ENCODE measurements at regions not wholly inside any gene's neighbourhood (a gene's known extent, or its start where the extent isn't known, plus 50 kb on each side); places are given as distances from the start of the nearest gene placed in this dataset.

- Histone ChIP-seq H3K9ac (ENCODE audit: low read depth, low read length) (no peak overlapping the region), H3K4me3 (ENCODE audit: low read depth in 1 of 2, low read length in 2 of 2) (no peak overlapping the region), H3K9me3 (ENCODE audit: insufficient read depth, low read length, severe bottlenecking) (no peaks in the 10 kb centered on the region), H2AFZ (ENCODE audit: low read depth, low read length) (no peak overlapping the region), H4K20me1 (ENCODE audit: insufficient read depth, low read length) (no peaks in the 10 kb centered on the region), H3K4me2 (ENCODE audit: insufficient read depth, low read length) (no peak overlapping the region), H3K79me2 (ENCODE audit: insufficient read depth, low read length) (no peaks in the 10 kb centered on the region), H3K27ac (ENCODE audit: low read length) (no peak overlapping the region), H3K4me1 (ENCODE audit: insufficient read depth, low read length) (no peaks in the 10 kb centered on the region), H3K27me3 (ENCODE audit: insufficient read depth, low read length, poor library complexity) (no peaks in the 10 kb centered on the region), H3K36me3 (ENCODE audit: insufficient read depth, low read length) (no peaks in the 10 kb centered on the region)
- ATAC-seq (ENCODE audit: insufficient read depth, low read depth) (no peak), DNase-seq (no peak)
- TF ChIP-seq, protein P1, sequence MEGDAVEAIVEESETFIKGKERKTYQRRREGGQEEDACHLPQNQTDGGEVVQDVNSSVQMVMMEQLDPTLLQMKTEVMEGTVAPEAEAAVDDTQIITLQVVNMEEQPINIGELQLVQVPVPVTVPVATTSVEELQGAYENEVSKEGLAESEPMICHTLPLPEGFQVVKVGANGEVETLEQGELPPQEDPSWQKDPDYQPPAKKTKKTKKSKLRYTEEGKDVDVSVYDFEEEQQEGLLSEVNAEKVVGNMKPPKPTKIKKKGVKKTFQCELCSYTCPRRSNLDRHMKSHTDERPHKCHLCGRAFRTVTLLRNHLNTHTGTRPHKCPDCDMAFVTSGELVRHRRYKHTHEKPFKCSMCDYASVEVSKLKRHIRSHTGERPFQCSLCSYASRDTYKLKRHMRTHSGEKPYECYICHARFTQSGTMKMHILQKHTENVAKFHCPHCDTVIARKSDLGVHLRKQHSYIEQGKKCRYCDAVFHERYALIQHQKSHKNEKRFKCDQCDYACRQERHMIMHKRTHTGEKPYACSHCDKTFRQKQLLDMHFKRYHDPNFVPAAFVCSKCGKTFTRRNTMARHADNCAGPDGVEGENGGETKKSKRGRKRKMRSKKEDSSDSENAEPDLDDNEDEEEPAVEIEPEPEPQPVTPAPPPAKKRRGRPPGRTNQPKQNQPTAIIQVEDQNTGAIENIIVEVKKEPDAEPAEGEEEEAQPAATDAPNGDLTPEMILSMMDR (IDR thresholded peaks at IDR 0.05; ENCODE audit: borderline replicate concordance, extremely low read depth, low read length, poor library complexity, severe bottlenecking), result no peak
- TF ChIP-seq EZH2 (IDR thresholded peaks at IDR 0.05; ENCODE audit: borderline replicate concordance, low read depth, low read length, severe bottlenecking), result no peak
Observed at GRCh38 chr2:172181840-172182239, 79.1 kb upstream of the DLX2 start.

DNA sequence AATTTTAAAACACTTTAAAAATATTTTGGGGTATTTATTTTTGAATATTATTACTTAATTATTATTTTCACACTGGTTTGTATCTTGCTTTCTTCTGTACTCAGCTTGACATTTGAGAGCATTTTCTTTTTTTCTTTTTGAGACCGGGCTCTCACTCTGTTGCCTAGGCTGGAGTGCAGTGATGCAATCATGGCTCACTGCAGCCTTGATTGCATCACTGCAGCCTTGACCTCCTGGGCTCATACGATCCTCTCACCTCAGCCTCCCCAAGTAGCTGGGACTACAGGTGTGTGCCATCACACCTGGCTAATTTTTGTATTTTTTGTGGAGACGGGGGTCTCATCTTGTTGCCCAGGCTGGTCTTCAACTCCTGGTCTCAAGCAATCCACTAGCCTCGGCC, 79.9 kb upstream of the DLX2 start:
- TF ChIP-seq, protein P1 (IDR thresholded peaks at IDR 0.05; ENCODE audit: borderline replicate concordance, extremely low read depth, low read length, poor library complexity, severe bottlenecking), result no peak
- no peak for TF ChIP-seq EZH2 (IDR thresholded peaks at IDR 0.05; ENCODE audit: borderline replicate concordance, low read depth, low read length, severe bottlenecking)
- Histone ChIP-seq H4K20me1 (ENCODE audit: insufficient read depth, low read length) (no peaks in the 10 kb centered on the region), H3K4me2 (ENCODE audit: insufficient read depth, low read length) (no peak overlapping the region), H2AFZ (ENCODE audit: low read depth, low read length) (no peak overlapping the region), H3K4me3 (ENCODE audit: low read depth in 1 of 2, low read length in 2 of 2) (no peak overlapping the region), H3K27me3 (ENCODE audit: insufficient read depth, low read length, poor library complexity) (no peaks in the 10 kb centered on the region), H3K9ac (ENCODE audit: low read depth, low read length) (no peak overlapping the region), H3K79me2 (ENCODE audit: insufficient read depth, low read length) (no peaks in the 10 kb centered on the region), H3K9me3 (ENCODE audit: insufficient read depth, low read length, severe bottlenecking) (no peaks in the 10 kb centered on the region), H3K27ac (ENCODE audit: low read length) (no peak overlapping the region), H3K4me1 (ENCODE audit: insufficient read depth, low read length) (no peaks in the 10 kb centered on the region), H3K36me3 (ENCODE audit: insufficient read depth, low read length) (no peaks in the 10 kb centered on the region)
- DNase-seq (no peak), ATAC-seq (ENCODE audit: insufficient read depth, low read depth) (no peak)

DNA sequence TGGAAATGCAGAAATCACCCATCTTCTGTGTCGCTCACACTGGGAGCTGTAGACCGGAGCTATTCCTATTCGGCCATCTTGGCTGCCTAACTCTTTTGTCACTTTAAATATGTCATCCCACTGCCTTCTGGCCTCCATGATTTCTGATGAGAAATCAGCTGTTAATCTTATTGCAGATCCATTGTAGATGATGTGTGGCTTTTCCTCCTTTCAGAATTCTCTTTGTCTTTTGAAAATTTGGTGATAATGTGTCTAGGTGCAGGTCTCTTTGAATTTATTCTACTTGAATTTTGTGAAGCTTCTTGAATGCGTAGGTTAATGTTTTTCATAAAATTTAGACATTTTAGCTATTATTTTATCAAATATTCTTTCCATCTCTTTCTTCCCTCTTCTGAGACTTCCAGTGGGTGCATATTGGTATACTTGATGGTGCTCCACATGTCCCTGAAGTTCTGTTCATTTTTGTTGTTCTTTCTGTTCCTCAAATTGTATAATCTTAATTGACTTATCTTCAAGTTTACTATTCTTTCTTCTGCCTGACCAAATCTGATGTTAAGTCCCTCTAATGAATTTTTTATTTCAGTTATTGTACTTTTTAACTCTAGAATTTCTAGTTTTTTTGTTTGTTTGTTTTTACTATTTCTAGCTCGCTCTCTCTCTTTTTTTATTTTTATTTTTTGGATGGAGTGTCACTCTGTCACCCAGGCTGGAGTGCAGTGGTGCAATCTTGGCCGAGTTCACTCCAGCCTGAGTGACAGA, 90.8 kb upstream of the DLX2 start:
- H2AFZ ChIP-seq (ENCODE audit: low read depth, low read length), result no peak overlapping the region
- H4K20me1 ChIP-seq (ENCODE audit: insufficient read depth, low read length), result no peaks in the 10 kb centered on the region
- H3K4me2 ChIP-seq (ENCODE audit: insufficient read depth, low read length), result no peak overlapping the region
- no peaks in the 10 kb centered on the region for H3K36me3 ChIP-seq (ENCODE audit: insufficient read depth, low read length)
- no peaks in the 10 kb centered on the region for H3K4me1 ChIP-seq (ENCODE audit: insufficient read depth, low read length)
- no peak overlapping the region for H3K9ac ChIP-seq (ENCODE audit: low read depth, low read length)
- H3K27ac ChIP-seq (ENCODE audit: low read length), result no peak overlapping the region
- H3K4me3 ChIP-seq (ENCODE audit: low read depth in 1 of 2, low read length in 2 of 2), result no peak overlapping the region
- DNase-seq (no peak), ATAC-seq (ENCODE audit: insufficient read depth, low read depth) (no peak)
- TF ChIP-seq, protein P1 (IDR thresholded peaks at IDR 0.05; ENCODE audit: borderline replicate concordance, extremely low read depth, low read length, poor library complexity, severe bottlenecking), result no peak
- no peak for TF ChIP-seq EZH2 (IDR thresholded peaks at IDR 0.05; ENCODE audit: borderline replicate concordance, low read depth, low read length, severe bottlenecking)
- H3K79me2 ChIP-seq (ENCODE audit: insufficient read depth, low read length), result no peaks in the 10 kb centered on the region
- peaks cover 3% of the 10 kb centered on the region for H3K9me3 ChIP-seq (ENCODE audit: insufficient read depth, low read length, severe bottlenecking)
- H3K27me3 ChIP-seq (ENCODE audit: insufficient read depth, low read length, poor library complexity), result no peaks in the 10 kb centered on the region
